ENCODE measurements at regions not wholly inside any gene's neighbourhood (a gene's known extent, or its start where the extent isn't known, plus 50 kb on each side); places are given as distances from the start of the nearest gene placed in this dataset.

GRCh38 chr3:111012388-111013248 lies 59.0 kb upstream of the NECTIN3 start:
- H3K27ac ChIP-seq (ENCODE audit: low read length): no peak overlapping the region
- no peak overlapping the region for H3K4me3 ChIP-seq (ENCODE audit: low read length in 2 of 2)
- H3K4me1 ChIP-seq (ENCODE audit: control insufficient read depth, insufficient read depth, low read length): no peaks in the 10 kb centered on the region
- no peaks in the 10 kb centered on the region for H3K27me3 ChIP-seq (ENCODE audit: control insufficient read depth in 1 of 2, insufficient read depth in 2 of 2, low read length in 2 of 2)
- H3K9me3 ChIP-seq (ENCODE audit: control insufficient read depth in 2 of 2, low read length in 2 of 2): no peaks in the 10 kb centered on the region
- no peaks in the 10 kb centered on the region for H3K36me3 ChIP-seq (ENCODE audit: control insufficient read depth in 2 of 2, insufficient read depth in 2 of 2, low read length in 2 of 2)
- no peak overlapping the region for H3K9ac ChIP-seq (ENCODE audit: low read length in 2 of 2)

All from stomach smooth muscle (tissue), 2 donors.